A549 (cell line): ENCODE measurements at regions not wholly inside any gene's neighbourhood (a gene's known extent, or its start where the extent isn't known, plus 50 kb on each side); places are given as distances from the start of the nearest gene placed in this dataset.
A peak's percentile ranks its signal among the peaks of the same experiment; 100 is the strongest.
"Not testable (repeated sequence)": the region's sequence is repeated elsewhere in the genome, so short reads cannot be mapped to it uniquely, and the experiment has no call there.

Experiments used
- ATAC-seq, 2 experiments: fragments of 200-7000 bp in 1 of 2; fragments of >200 bp in 1 of 2; cut with Nextera tagmentation in 1 of 2; cut with Tn5 transposase in 1 of 2; 3 replicates each; pipeline versions ENCODE4 v1.8.0 to v1.9.1; 2018 to 2020; ENCODE audit warnings: mild to moderate bottlenecking in 1 of 2, moderate library complexity in 1 of 2
- CTCF ChIA-PET: fragments of 300-600 bp; sonication (Branson Sonifier 250); formaldehyde crosslinking; extraction: SDS; loops from one replicate; lab custom pipeline; 2021; ENCODE audit warnings: antibody characterized with exemption, inconsistent platforms; lab: Yijun Ruan, JAX
- POLR2A ChIA-PET: fragments of 350-600 bp; formaldehyde crosslinking; extraction: SDS; loops from one replicate; lab custom pipeline; 2021; ENCODE audit warnings: antibody characterized with exemption, inconsistent platforms; lab: Yijun Ruan, JAX
- DNase-seq, 2 experiments: peaks; one replicate each; pipeline versions ENCODE4 v3.0.0 to v3.0.0-alpha.2; 2011 to 2016; ENCODE audit warnings: low read depth in 1 of 2, low spot score in 1 of 2
- FAIRE-seq: peaks from 2 replicates; lab custom pipeline; 2011; peaks lifted over from hg19 to GRCh38; lab: Jason Lieb, UNC
- H3K27ac ChIP-seq, 2 experiments: fragments of >200 bp; sonication (Bioruptor Twin); formaldehyde crosslinking; 3 replicates each; pipeline ENCODE4 v1.5.1; 2016 to 2017
- H3K4me1 ChIP-seq: fragments of >200 bp; sonication (Bioruptor Twin); formaldehyde crosslinking; 3 replicates; pipeline ENCODE4 v1.6.1; 2016
- H3K4me2 ChIP-seq: fragments of >200 bp; sonication (Bioruptor Twin); formaldehyde crosslinking; 3 replicates; pipeline ENCODE4 v1.6.1; 2016
- H3K4me3 ChIP-seq: fragments of >200 bp; sonication (Bioruptor Twin); formaldehyde crosslinking; 3 replicates; pipeline ENCODE4 v1.5.1; 2016
- H3K9me3 ChIP-seq: fragments of >200 bp; sonication (Bioruptor Twin); formaldehyde crosslinking; 3 replicates; pipeline ENCODE4 v1.6.1; 2016
- CHD2 ChIP-seq: fragments of 150-350 bp; IDR thresholded peaks from 2 replicates; pipeline ENCODE4 v1.6.1; 2014; ENCODE audit warnings: low read length; ENCODE audit not compliant: partially characterized antibody
- GATA3 ChIP-seq: IDR thresholded peaks from 2 replicates; pipeline ENCODE4 v1.6.1; 2012; ENCODE audit warnings: borderline replicate concordance
- HMGXB4 ChIP-seq: fragments of 250-450 bp; sonication (Bioruptor Pico); IDR thresholded peaks from 2 replicates; pipeline ENCODE4 v1.5.0; 2021; ENCODE audit warnings: mild to moderate bottlenecking, moderate library complexity, borderline replicate concordance
- HOXB13 ChIP-seq: fragments of 250-450 bp; sonication (Bioruptor Pico); IDR thresholded peaks from 2 replicates; pipeline ENCODE4 v1.5.0; 2020; ENCODE audit warnings: low read depth, mild to moderate bottlenecking, moderate library complexity
- HOXB5 ChIP-seq: fragments of 250-450 bp; sonication (Bioruptor Pico); IDR thresholded peaks from 2 replicates; pipeline ENCODE4 v1.5.0; 2020; ENCODE audit warnings: mild to moderate bottlenecking, moderate library complexity
- JUN ChIP-seq, 2 experiments: fragments of >200 bp; sonication (Bioruptor Twin); formaldehyde crosslinking; IDR thresholded peaks; 2 replicates in 1 of 2; 3 replicates in 1 of 2; pipeline ENCODE4 v1.6.1; 2016 to 2017
- JUNB ChIP-seq: fragments of >200 bp; sonication (Bioruptor Twin); formaldehyde crosslinking; IDR thresholded peaks from 2 replicates; pipeline ENCODE4 v1.6.1; 2016
- KDM1A ChIP-seq: fragments of 200-600 bp; sonication (generic); IDR thresholded peaks from 2 replicates; pipeline ENCODE4 v1.6.1; 2016; ENCODE audit warnings: low read depth, mild to moderate bottlenecking
- MAZ ChIP-seq: fragments of 150-350 bp; IDR thresholded peaks from 2 replicates; pipeline ENCODE4 v1.6.1; 2014; ENCODE audit warnings: antibody characterized with exemption, low read depth, low read length, borderline replicate concordance
- PBX3 ChIP-seq: IDR thresholded peaks from 2 replicates; pipeline ENCODE4 v1.6.1; 2012
- PHF8 ChIP-seq: fragments of 200-600 bp; sonication (generic); IDR thresholded peaks from 2 replicates; pipeline ENCODE4 v1.6.1; 2016; ENCODE audit warnings: low read depth, mild to moderate bottlenecking, antibody characterized with exemption, moderate library complexity, borderline replicate concordance
- RAD21 ChIP-seq, 2 experiments: fragments of >200 bp in 1 of 2; sonication (Bioruptor Twin) in 1 of 2; formaldehyde crosslinking in 1 of 2; IDR thresholded peaks in 1 of 2; conservative IDR thresholded peaks in 1 of 2; 2 replicates in 1 of 2; 3 replicates in 1 of 2; pipeline ENCODE4 v1.6.1; 2012 to 2018; ENCODE audit warnings: inconsistent platforms in 1 of 2
- RARB ChIP-seq: fragments of 250-450 bp; sonication (Bioruptor Pico); IDR thresholded peaks from 2 replicates; pipeline ENCODE4 v1.8.0; 2021; ENCODE audit warnings: mild to moderate bottlenecking, moderate library complexity
- RFX5 ChIP-seq: fragments of 450-650 bp; IDR thresholded peaks from 2 replicates; pipeline ENCODE4 v1.7.1; 2014; ENCODE audit warnings: antibody characterized with exemption, mild to moderate bottlenecking, moderate library complexity
- RNF2 ChIP-seq: fragments of 200-600 bp; sonication (generic); IDR thresholded peaks from 2 replicates; pipeline ENCODE4 v1.6.1; 2016; ENCODE audit warnings: low read depth, mild to moderate bottlenecking, antibody characterized with exemption, moderate library complexity, borderline replicate concordance
- SMC3 ChIP-seq: fragments of >200 bp; sonication (Bioruptor Twin); formaldehyde crosslinking; IDR thresholded peaks from 3 replicates; pipeline ENCODE4 v1.6.1; 2018; ENCODE audit warnings: inconsistent platforms
- TP53 ChIP-seq: fragments of 250-450 bp; sonication (Bioruptor Pico); IDR thresholded peaks from 2 replicates; pipeline ENCODE4 v1.5.0; 2021; ENCODE audit warnings: mild to moderate bottlenecking, moderate library complexity
- ZFP36 ChIP-seq: fragments of 450-650 bp; IDR thresholded peaks from 2 replicates; pipeline ENCODE4 v1.6.1; 2014; ENCODE audit warnings: borderline replicate concordance; ENCODE audit not compliant: partially characterized antibody
- WGBS: methylation state at CpG from one replicate; pipeline ENCODE4 v1.1.6; 2017; ENCODE audit errors: missing lambda C conversion rate; 5-methylcytosine and 5-hydroxymethylcytosine counted together

- H3K4me1 ChIP-seq, H3K4me2 ChIP-seq, ATAC-seq, POLR2A ChIA-PET, FAIRE-seq, DNase-seq, H3K4me3 ChIP-seq, H3K9me3 ChIP-seq: not testable (repeated sequence)
- H3K27ac ChIP-seq, result 0 out of 6 replicates have a peak overlapping the region, but pooled peaks of 1 of the 2 experiments have one; percentile 26
- CTCF ChIA-PET, result interaction anchor here (0.6 to 3.7 kb wide), 8 partner anchors 8 to 430 kb away, joined by 3 to 9 read pairs (median 4); no protein-coding TSS in a partner anchor
- WGBS, result 73% methylated on average over 5 of the region's 5 CpGs
Observed at GRCh38 chr7:38331853-38332595, 58.6 kb upstream of the TARP start.

GRCh38 chr7:38330861-38331621 is 57.6 kb upstream of the TARP start:
- TF ChIP-seq HOXB5 (CRISPR knock-in tag), result no peak
- TF ChIP-seq RARB (CRISPR knock-in tag), result no peak

GRCh38 chr7:38330039-38330438 is 56.6 kb upstream of the TARP start:
- TF ChIP-seq PHF8 (no peak), GATA3 (no peak), RAD21 (conservative IDR thresholded peaks at IDR 0.05 in 1 of 2, IDR thresholded peaks at IDR 0.05 in 1 of 2) (no peak), CHD2 (no peak), KDM1A (no peak)
- ChIA-PET POLR2A (no interaction called here), CTCF (interaction anchor here (1.2 to 3.7 kb wide), 4 partner anchors 8 to 428 kb away, joined by 3 to 9 read pairs (median 6); no protein-coding TSS in a partner anchor)
- Histone ChIP-seq H3K27ac (no peak overlapping the region), H3K9me3 (0 out of 3 replicates have a peak, but pooled peaks cover 3% of the 10 kb centered on the region), H3K4me1 (no peaks in the 10 kb centered on the region), H3K4me3 (no peak overlapping the region), H3K4me2 (no peak overlapping the region)
- no peak for ATAC-seq
- WGBS, result 77% methylated on average over 2 of the region's 2 CpGs
- no peak for FAIRE-seq
- DNase-seq, result no peak

More at GRCh38 chr7:38330861-38331621, 57.6 kb upstream of the TARP start:
- WGBS, result 82% methylated on average over 6 of the region's 7 CpGs
- no peak overlapping the region for H3K4me2 ChIP-seq
- CTCF ChIA-PET, result interaction anchor here (0.8 to 3.7 kb wide), 8 partner anchors 9 to 429 kb away, joined by 3 to 9 read pairs (median 4); no protein-coding TSS in a partner anchor
- ATAC-seq, result peak in 1 of 2 experiments; percentile 39; a peak in 2 of 6 replicates
- no peaks in the 10 kb centered on the region for H3K4me1 ChIP-seq
- H3K4me3 ChIP-seq, result no peak overlapping the region
- no peak overlapping the region for H3K27ac ChIP-seq
- 0 out of 3 replicates have a peak, but pooled peaks cover 3% of the 10 kb centered on the region for H3K9me3 ChIP-seq
- FAIRE-seq, result no peak
- DNase-seq, result no peak
- POLR2A ChIA-PET, result no interaction called here

- 81% methylated on average over 5 of the region's 5 CpGs for WGBS
- Histone ChIP-seq H3K4me1 (no peaks in the 10 kb centered on the region), H3K4me2 (no peak overlapping the region), H3K27ac (no peak overlapping the region), H3K4me3 (no peak overlapping the region), H3K9me3 (0 out of 3 replicates have a peak, but pooled peaks cover 3% of the 10 kb centered on the region)
- DNase-seq (no peak), FAIRE-seq (no peak), ATAC-seq (no peak)
- ChIA-PET CTCF (interaction anchor here (1.2 to 3.7 kb wide), 4 partner anchors 8 to 428 kb away, joined by 3 to 9 read pairs (median 6); no protein-coding TSS in a partner anchor), POLR2A (no interaction called here)
- TF ChIP-seq TP53, result no peak
- TF ChIP-seq JUN (IDR thresholded peaks at IDR 0.05), result no peak
- TF ChIP-seq KDM1A, result no peak
- TF ChIP-seq HOXB13 (CRISPR knock-in tag), result no peak
- TF ChIP-seq HMGXB4 (CRISPR knock-in tag), result no peak
- no peak for TF ChIP-seq ZFP36
- TF ChIP-seq GATA3, result no peak
- TF ChIP-seq RFX5, result no peak
- no peak for TF ChIP-seq JUNB
- no peak for TF ChIP-seq SMC3
- no peak for TF ChIP-seq MAZ
- TF ChIP-seq HOXB5 (CRISPR knock-in tag), result no peak
- no peak for TF ChIP-seq PBX3
- TF ChIP-seq RNF2, result no peak
- TF ChIP-seq RAD21 (conservative IDR thresholded peaks at IDR 0.05 in 1 of 2, IDR thresholded peaks at IDR 0.05 in 1 of 2), result no peak
Observed at GRCh38 chr7:38329340-38329739, 55.9 kb upstream of the TARP start.
